Erythroblast (primary cell): ENCODE measurements at regions not wholly inside any gene's neighbourhood (a gene's known extent, or its start where the extent isn't known, plus 50 kb on each side); places are given as distances from the start of the nearest gene placed in this dataset.

Experiments
- GATA1 ChIP-seq: IDR thresholded peaks from 2 replicates; pipeline ENCODE4 v1.6.1; 2011; ENCODE audit warnings: low read depth, mild to moderate bottlenecking, control low read depth, low read length, moderate library complexity
- POLR2A ChIP-seq: IDR thresholded peaks from 2 replicates; pipeline ENCODE4 v1.6.1; 2011; ENCODE audit warnings: mild to moderate bottlenecking, low read length

- TF ChIP-seq POLR2A (no peak), GATA1 (no peak)
These were observed 204.5 kb downstream of the ARL4C start for GRCh38 chr2:234292205-234292961.
